Progenitor cell of endocrine pancreas (in vitro differentiated cells): ENCODE measurements at regions not wholly inside any gene's neighbourhood (a gene's known extent, or its start where the extent isn't known, plus 50 kb on each side); places are given as distances from the start of the nearest gene placed in this dataset.
"Not testable (repeated sequence)": the region's sequence is repeated elsewhere in the genome, so short reads cannot be mapped to it uniquely, and the experiment has no call there.

ENCODE experiments used
- DNase-seq: peaks from one replicate; pipeline ENCODE4 v3.0.0; 2021; ENCODE audit warnings: low spot score; ENCODE audit not compliant: unreplicated experiment
- H3K27ac Mint-ChIP-seq: 2 replicates; pipeline ENCODE4 v1.8.0; 2021; ENCODE audit warnings: mild to moderate bottlenecking, moderate library complexity, mixed read lengths
- H3K27me3 Mint-ChIP-seq: 2 replicates; pipeline ENCODE4 v1.8.0; 2021; ENCODE audit warnings: mixed read lengths
- H3K36me3 Mint-ChIP-seq: 2 replicates; pipeline ENCODE4 v1.8.0; 2022; ENCODE audit warnings: mixed read lengths; ENCODE audit not compliant: insufficient read depth
- H3K4me1 Mint-ChIP-seq: 2 replicates; pipeline ENCODE4 v1.8.0; 2021; ENCODE audit warnings: low read depth, mixed read lengths
- H3K4me3 Mint-ChIP-seq: 2 replicates; pipeline ENCODE4 v1.8.0; 2021; ENCODE audit warnings: low read depth, mild to moderate bottlenecking, moderate library complexity, mixed read lengths
- H3K9me3 Mint-ChIP-seq: 2 replicates; pipeline ENCODE4 v1.8.0; 2021; ENCODE audit warnings: low read depth, mixed read lengths
- TF ChIP-seq, protein P1 (sequence below): fragments of 200-600 bp; sonication (generic); IDR thresholded peaks from one replicate; pipeline ENCODE4 v1.5.0; 2021; ENCODE audit warnings: antibody characterized with exemption, mild to moderate bottlenecking; ENCODE audit not compliant: unreplicated experiment

DNA sequence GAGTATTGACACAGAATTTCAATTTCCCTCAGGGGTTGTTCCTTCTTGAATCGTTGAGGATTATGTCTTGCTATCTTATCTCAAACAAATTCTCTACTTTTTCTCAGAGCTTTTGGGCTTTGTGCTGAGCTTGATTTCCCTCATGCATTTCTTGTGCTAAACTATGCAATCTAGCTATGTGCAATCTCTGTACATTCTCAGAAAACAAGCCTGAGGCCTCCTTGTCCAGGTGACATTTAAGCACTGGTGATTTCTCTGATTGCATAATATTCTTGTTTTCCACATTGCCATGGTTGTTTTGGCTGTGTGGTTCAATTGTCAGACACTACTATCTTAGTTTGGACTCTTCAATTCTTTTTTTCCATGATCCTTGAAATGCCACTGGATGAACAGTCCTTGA lies 81.2 kb upstream of the MAN1A1 start:
- H3K9me3 Mint-ChIP-seq = no peaks in the 10 kb centered on the region
- H3K36me3 Mint-ChIP-seq = no peaks in the 10 kb centered on the region
- no peak for DNase-seq
- no peak overlapping the region for H3K27ac Mint-ChIP-seq
- TF ChIP-seq, protein P1, sequence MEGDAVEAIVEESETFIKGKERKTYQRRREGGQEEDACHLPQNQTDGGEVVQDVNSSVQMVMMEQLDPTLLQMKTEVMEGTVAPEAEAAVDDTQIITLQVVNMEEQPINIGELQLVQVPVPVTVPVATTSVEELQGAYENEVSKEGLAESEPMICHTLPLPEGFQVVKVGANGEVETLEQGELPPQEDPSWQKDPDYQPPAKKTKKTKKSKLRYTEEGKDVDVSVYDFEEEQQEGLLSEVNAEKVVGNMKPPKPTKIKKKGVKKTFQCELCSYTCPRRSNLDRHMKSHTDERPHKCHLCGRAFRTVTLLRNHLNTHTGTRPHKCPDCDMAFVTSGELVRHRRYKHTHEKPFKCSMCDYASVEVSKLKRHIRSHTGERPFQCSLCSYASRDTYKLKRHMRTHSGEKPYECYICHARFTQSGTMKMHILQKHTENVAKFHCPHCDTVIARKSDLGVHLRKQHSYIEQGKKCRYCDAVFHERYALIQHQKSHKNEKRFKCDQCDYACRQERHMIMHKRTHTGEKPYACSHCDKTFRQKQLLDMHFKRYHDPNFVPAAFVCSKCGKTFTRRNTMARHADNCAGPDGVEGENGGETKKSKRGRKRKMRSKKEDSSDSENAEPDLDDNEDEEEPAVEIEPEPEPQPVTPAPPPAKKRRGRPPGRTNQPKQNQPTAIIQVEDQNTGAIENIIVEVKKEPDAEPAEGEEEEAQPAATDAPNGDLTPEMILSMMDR = no peak
- no peaks in the 10 kb centered on the region for H3K27me3 Mint-ChIP-seq
- peaks cover 2% of the 10 kb centered on the region for H3K4me1 Mint-ChIP-seq
- H3K4me3 Mint-ChIP-seq = no peak overlapping the region

DNA sequence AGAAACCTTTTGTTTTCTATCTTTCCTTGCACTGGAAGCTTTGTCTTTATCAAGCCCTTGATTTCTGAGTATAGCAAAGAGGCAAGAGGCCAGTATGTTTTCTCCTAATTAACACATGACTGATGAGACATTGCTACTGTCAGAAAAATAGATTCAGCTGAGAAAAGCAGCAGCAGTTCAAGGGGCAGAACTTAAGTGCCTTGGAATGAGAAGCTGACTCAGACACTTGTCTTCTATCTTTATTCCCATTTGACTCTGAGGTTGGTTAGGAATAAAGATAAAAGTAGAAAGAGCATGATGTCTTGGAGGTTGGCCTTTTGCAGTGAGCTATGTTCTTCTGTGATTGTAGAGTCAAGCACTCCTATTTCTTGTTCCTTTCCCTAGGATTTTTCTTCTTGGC lies 79.1 kb upstream of the MAN1A1 start:
- Mint-ChIP-seq H3K36me3 (no peaks in the 10 kb centered on the region), H3K4me3 (no peak overlapping the region), H3K27me3 (no peaks in the 10 kb centered on the region), H3K4me1 (peaks cover 2% of the 10 kb centered on the region), H3K27ac (no peak overlapping the region), H3K9me3 (no peaks in the 10 kb centered on the region)
- TF ChIP-seq, protein P1 = no peak
- no peak for DNase-seq

DNA sequence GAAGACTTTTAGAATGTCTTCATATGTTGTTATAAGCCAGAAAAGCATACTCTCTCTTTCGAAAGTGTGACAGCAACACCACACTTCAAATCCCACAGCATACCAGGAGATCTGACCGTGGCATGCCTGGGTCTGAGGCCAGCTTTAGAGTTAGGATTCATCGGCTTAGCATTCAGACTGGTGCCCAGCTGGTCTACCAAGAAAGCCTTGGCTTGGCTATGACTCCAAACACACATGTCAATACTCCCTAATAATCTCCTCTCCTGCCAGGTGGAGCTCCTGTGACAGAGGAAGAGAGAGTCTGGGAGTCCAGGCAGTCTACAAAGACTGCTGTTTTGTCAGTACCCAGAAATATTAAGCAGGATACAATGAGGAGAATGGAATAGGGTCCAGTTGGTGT lies 77.1 kb upstream of the MAN1A1 start:
- Mint-ChIP-seq H3K36me3 (no peaks in the 10 kb centered on the region), H3K4me3 (no peak overlapping the region), H3K4me1 (peaks cover 2% of the 10 kb centered on the region), H3K27me3 (no peaks in the 10 kb centered on the region), H3K27ac (no peak overlapping the region), H3K9me3 (no peaks in the 10 kb centered on the region)
- TF ChIP-seq, protein P1 = no peak
- DNase-seq = no peak

DNA sequence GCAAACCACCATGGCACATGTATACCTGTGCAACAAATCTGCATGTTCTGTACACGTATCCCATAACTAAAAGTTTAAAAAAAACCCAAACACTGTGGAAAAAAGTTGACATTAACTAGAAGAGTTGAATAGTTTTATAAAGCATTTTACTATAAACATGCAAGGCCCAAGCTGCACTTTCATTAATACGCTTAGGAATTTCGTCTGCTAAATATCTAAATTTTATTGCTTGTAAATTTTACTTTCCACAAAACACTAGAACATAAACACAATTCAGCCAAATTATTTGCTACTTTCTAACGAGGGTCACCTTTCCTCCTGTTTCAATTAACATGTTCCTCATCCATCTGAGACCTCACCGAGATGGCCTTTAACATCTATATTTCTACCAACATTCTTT lies 74.4 kb upstream of the MAN1A1 start:
- no peak overlapping the region for H3K27ac Mint-ChIP-seq
- no peaks in the 10 kb centered on the region for H3K4me1 Mint-ChIP-seq
- TF ChIP-seq, protein P1 = no peak
- H3K9me3 Mint-ChIP-seq = peaks cover 17% of the 10 kb centered on the region
- no peak overlapping the region for H3K4me3 Mint-ChIP-seq
- no peak for DNase-seq
- H3K27me3 Mint-ChIP-seq = no peaks in the 10 kb centered on the region
- H3K36me3 Mint-ChIP-seq = peaks cover 3% of the 10 kb centered on the region

DNA sequence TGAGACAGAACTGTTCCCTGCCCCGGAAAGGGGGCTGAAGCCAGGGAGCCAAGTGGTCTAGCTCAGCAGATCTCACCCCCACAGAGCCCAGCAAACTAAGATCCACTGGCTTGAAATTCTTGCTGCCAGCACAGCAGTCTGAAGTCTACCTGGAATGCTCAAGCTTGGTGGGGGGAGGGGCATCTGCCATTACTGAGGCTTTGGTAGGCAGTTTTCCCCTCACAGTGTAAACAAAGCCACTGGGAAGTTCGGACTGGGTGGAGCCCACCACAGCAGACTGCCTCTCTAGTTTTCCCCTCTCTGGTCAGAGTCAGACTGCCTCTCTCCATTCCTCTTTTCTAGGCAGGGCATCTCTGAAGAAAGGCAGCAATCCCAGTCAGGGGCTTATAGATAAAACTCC lies 68.5 kb upstream of the MAN1A1 start:
- not testable (repeated sequence) for H3K27ac Mint-ChIP-seq, DNase-seq, H3K36me3 Mint-ChIP-seq, H3K27me3 Mint-ChIP-seq, H3K4me3 Mint-ChIP-seq, H3K4me1 Mint-ChIP-seq
- H3K9me3 Mint-ChIP-seq = peaks cover 44% of the 10 kb centered on the region

DNA sequence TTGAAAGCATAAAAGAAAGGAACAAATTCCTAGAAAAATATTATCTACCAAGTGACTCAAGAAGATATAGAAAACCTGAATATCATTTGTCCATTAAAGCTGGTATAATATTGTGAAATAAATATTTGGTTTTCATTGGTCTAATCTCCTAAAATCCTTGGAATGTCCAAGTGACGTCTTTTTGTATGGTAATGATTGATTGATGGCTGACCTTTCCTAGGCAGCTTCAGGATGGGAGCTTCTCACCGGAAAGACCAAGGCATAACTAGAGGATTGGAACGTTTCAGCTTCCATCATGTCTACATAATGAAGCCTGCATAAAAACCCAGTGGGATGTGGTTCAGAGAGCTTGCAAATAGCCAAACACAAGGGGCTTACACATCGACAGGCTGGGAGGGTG lies 57.6 kb upstream of the MAN1A1 start:
- Mint-ChIP-seq H3K4me3 (no peak overlapping the region), H3K27ac (no peak overlapping the region), H3K4me1 (peaks cover 2% of the 10 kb centered on the region), H3K36me3 (no peaks in the 10 kb centered on the region), H3K9me3 (peaks cover 17% of the 10 kb centered on the region), H3K27me3 (no peaks in the 10 kb centered on the region)
- DNase-seq = no peak
- TF ChIP-seq, protein P1 = no peak

DNA sequence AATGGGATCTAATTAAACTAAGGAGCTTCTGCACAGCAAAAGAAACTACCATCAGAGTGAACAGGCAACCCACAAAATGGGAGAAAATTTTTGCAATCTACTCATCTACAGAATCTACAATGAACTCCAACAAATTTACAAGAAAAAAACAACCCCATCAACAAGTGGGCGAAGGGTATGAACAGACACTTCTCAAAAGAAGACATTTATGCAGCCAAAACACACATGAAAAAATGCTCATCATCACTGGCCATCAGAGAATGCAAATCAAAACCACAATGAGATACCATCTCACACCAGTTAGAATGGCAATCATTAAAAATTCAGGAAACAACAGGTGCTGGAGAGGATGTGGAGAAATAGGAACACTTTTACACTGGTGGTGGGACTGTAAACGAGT lies 55.6 kb upstream of the MAN1A1 start:
- peaks cover 13% of the 10 kb centered on the region for H3K9me3 Mint-ChIP-seq
- not testable (repeated sequence) for H3K27ac Mint-ChIP-seq, H3K36me3 Mint-ChIP-seq, H3K4me3 Mint-ChIP-seq, H3K27me3 Mint-ChIP-seq, DNase-seq, H3K4me1 Mint-ChIP-seq
